Prostate gland (tissue), 2 donors: ENCODE measurements at regions not wholly inside any gene's neighbourhood (a gene's known extent, or its start where the extent isn't known, plus 50 kb on each side); places are given as distances from the start of the nearest gene placed in this dataset.
"Not testable (repeated sequence)": the region's sequence is repeated elsewhere in the genome, so short reads cannot be mapped to it uniquely, and the experiment has no call there.

Experiments used
- CTCF ChIP-seq, 4 experiments: fragments of 200-600 bp in 2 of 4; fragments of 450-650 bp in 2 of 4; sonication (generic) in 2 of 4; IDR thresholded peaks; 1 replicate in 3 of 4; 2 replicates in 1 of 4; pipeline ENCODE4 v1.5.1; 2016 to 2019; ENCODE audit warnings: antibody characterized with exemption in 4 of 4, mild to moderate bottlenecking in 2 of 4, moderate library complexity in 2 of 4
- POLR2A ChIP-seq: fragments of 450-650 bp; IDR thresholded peaks from one replicate; pipeline ENCODE4 v1.6.1; 2016; ENCODE audit warnings: antibody characterized with exemption, mild to moderate bottlenecking
- POLR2AphosphoS5 ChIP-seq: sonication (generic); formaldehyde crosslinking; IDR thresholded peaks from one replicate; pipeline ENCODE4 v1.6.1; 2017; ENCODE audit warnings: antibody characterized with exemption

GRCh38 chr2:230625220-230625619 lies 87.4 kb upstream of the CAB39 start:
- TF ChIP-seq POLR2AphosphoS5; CTCF (IDR thresholded peaks at IDR 0.05); POLR2A: not testable (repeated sequence)
